Neural cell (in vitro differentiated cells): ENCODE measurements at regions not wholly inside any gene's neighbourhood (a gene's known extent, or its start where the extent isn't known, plus 50 kb on each side); places are given as distances from the start of the nearest gene placed in this dataset.
A peak's percentile ranks its signal among the peaks of the same experiment; 100 is the strongest.

Source experiments
- H2AFZ ChIP-seq: fragments of 200-600, 300-800 bp; sonication (generic), shearing (Covaris generic); 2 replicates; pipeline ENCODE4 v1.6.0; 2014; ENCODE audit warnings: low read depth, mild to moderate bottlenecking, antibody characterized with exemption, low read length, moderate library complexity
- H3F3A ChIP-seq: fragments of 200-600 bp; shearing (Covaris generic); 2 replicates; pipeline ENCODE4 v1.6.1; 2016; ENCODE audit warnings: mild to moderate bottlenecking, moderate library complexity, mixed read lengths, antibody characterized with exemption, low read length; ENCODE audit not compliant: insufficient read depth, poor library complexity, severe bottlenecking
- H3K27ac ChIP-seq: fragments of 200-600, 300-800 bp; sonication (generic), shearing (Covaris generic); 2 replicates; pipeline ENCODE4 v1.5.1; 2014; ENCODE audit warnings: mild to moderate bottlenecking, low read length, moderate library complexity
- H3K27me3 ChIP-seq: fragments of 300-800, 200-600 bp; sonication (generic), shearing (Covaris generic); 2 replicates; pipeline ENCODE4 v1.6.0; 2014; ENCODE audit warnings: mild to moderate bottlenecking, low read depth, low read length, moderate library complexity; ENCODE audit not compliant: insufficient read depth
- H3K36me3 ChIP-seq: fragments of 300-800, 200-600 bp; sonication (generic), shearing (Covaris generic); 2 replicates; pipeline ENCODE4 v1.5.1; 2014; ENCODE audit warnings: mild to moderate bottlenecking, antibody characterized with exemption, low read length, moderate library complexity; ENCODE audit not compliant: insufficient read depth
- H3K4me2 ChIP-seq: fragments of 300-800, 200-600 bp; sonication (generic), shearing (Covaris generic); 2 replicates; pipeline ENCODE4 v1.6.0; 2014; ENCODE audit warnings: mild to moderate bottlenecking, low read length
- H3K4me3 ChIP-seq: fragments of 300-800, 200-600 bp; sonication (generic), shearing (Covaris generic); 2 replicates; pipeline ENCODE4 v1.5.1; 2014; ENCODE audit warnings: mild to moderate bottlenecking, low read length, moderate library complexity
- H3K79me2 ChIP-seq: fragments of 200-600 bp; shearing (Covaris generic); replicated peaks from 2 replicates; pipeline ENCODE4 v1.6.0; 2014; ENCODE audit warnings: mild to moderate bottlenecking, low read length, moderate library complexity; ENCODE audit not compliant: insufficient read depth
- H3K9ac ChIP-seq: fragments of 300-800, 200-600 bp; sonication (generic), shearing (Covaris generic); 2 replicates; pipeline ENCODE4 v1.6.1; 2016; ENCODE audit warnings: mild to moderate bottlenecking, low read length, mixed read lengths
- H3K9me2 ChIP-seq: fragments of 200-600 bp; shearing (Covaris generic); 2 replicates; pipeline ENCODE4 v1.6.1; 2016; ENCODE audit warnings: mild to moderate bottlenecking, low read length, mixed read lengths; ENCODE audit not compliant: insufficient read depth
- H3K9me3 ChIP-seq: fragments of 200-600, 300-800 bp; sonication (generic), shearing (Covaris generic); 2 replicates; pipeline ENCODE4 v1.6.1; 2016; ENCODE audit warnings: mild to moderate bottlenecking, mixed run types, low read length, moderate library complexity, mixed read lengths
- H4K20me1 ChIP-seq: fragments of 200-600 bp; shearing (Covaris generic); 2 replicates; pipeline ENCODE4 v1.6.1; 2016; ENCODE audit warnings: mild to moderate bottlenecking, mixed run types; ENCODE audit not compliant: insufficient read depth
- EP300 ChIP-seq: fragments of 450-650 bp; conservative IDR thresholded peaks from 2 replicates; pipeline ENCODE4 v1.6.1; 2014; ENCODE audit warnings: antibody characterized with exemption, mild to moderate bottlenecking, moderate library complexity; ENCODE audit not compliant: poor library complexity, severe bottlenecking
- EZH2 ChIP-seq: fragments of 200-600, 300-800 bp; shearing (Covaris generic), sonication (generic); IDR thresholded peaks from 2 replicates; pipeline ENCODE4 v1.6.1; 2014; ENCODE audit warnings: antibody characterized with exemption, low read length, borderline replicate concordance, mild to moderate bottlenecking; ENCODE audit not compliant: insufficient read depth, poor library complexity, severe bottlenecking
- MXI1 ChIP-seq: fragments of 450-650 bp; conservative IDR thresholded peaks from 2 replicates; pipeline ENCODE4 v1.6.1; 2014; ENCODE audit warnings: antibody characterized with exemption, mild to moderate bottlenecking; ENCODE audit not compliant: poor library complexity, severe bottlenecking
- POLR2AphosphoS5 ChIP-seq: IDR thresholded peaks from 2 replicates; pipeline ENCODE4 v1.6.1; 2012
- RAD21 ChIP-seq: fragments of 450-650 bp; conservative IDR thresholded peaks from 2 replicates; pipeline ENCODE4 v1.6.1; 2014; ENCODE audit warnings: antibody characterized with exemption, mild to moderate bottlenecking, moderate library complexity
- SMC3 ChIP-seq: fragments of 450-650 bp; conservative IDR thresholded peaks from 2 replicates; pipeline ENCODE4 v1.6.1; 2014; ENCODE audit warnings: antibody characterized with exemption, mild to moderate bottlenecking, moderate library complexity; ENCODE audit not compliant: poor library complexity
- TAF1 ChIP-seq: IDR thresholded peaks from 2 replicates; pipeline ENCODE4 v1.6.1; 2012; ENCODE audit warnings: low read depth
- TF ChIP-seq, protein P1 (sequence below): fragments of 450-650 bp; IDR thresholded peaks from 2 replicates; pipeline ENCODE4 v1.5.1; 2014; ENCODE audit warnings: antibody characterized with exemption, mild to moderate bottlenecking, moderate library complexity; ENCODE audit not compliant: poor library complexity, severe bottlenecking
- TF ChIP-seq, protein P2 (sequence below): IDR thresholded peaks from 2 replicates; pipeline ENCODE4 v1.6.1; 2012; ENCODE audit warnings: borderline replicate concordance

DNA sequence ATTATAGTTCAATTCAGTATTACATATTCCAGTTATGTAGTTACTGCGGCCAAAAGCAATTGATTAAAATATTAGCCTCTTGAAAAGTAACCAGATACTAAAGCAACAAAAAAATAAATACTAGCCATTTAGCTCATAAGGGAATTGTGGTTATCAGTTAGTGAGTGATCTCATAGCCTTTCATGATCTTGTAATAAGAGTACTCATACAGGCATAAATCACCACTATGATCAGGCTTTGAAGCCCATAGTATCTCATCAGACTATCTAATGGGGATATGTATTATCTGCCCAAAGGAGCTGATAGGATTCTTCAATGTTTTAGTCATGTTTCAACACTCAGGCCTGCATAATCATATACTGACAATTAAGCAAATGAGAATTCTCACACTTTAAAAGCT is 184.1 kb upstream of the CCDC54 start:
- Histone ChIP-seq H3K9me2 (no peaks in the 10 kb centered on the region), H3K27ac (no peak overlapping the region), H3K4me2 (no peak overlapping the region), H3K4me3 (no peak overlapping the region), H3F3A (no peaks in the 10 kb centered on the region), H2AFZ (no peak overlapping the region), H3K36me3 (no peaks in the 10 kb centered on the region), H3K79me2 (no peaks in the 10 kb centered on the region), H3K9ac (no peak overlapping the region), H3K9me3 (no peaks in the 10 kb centered on the region), H3K27me3 (no peaks in the 10 kb centered on the region), H4K20me1 (no peaks in the 10 kb centered on the region)
- TF ChIP-seq, protein P1, sequence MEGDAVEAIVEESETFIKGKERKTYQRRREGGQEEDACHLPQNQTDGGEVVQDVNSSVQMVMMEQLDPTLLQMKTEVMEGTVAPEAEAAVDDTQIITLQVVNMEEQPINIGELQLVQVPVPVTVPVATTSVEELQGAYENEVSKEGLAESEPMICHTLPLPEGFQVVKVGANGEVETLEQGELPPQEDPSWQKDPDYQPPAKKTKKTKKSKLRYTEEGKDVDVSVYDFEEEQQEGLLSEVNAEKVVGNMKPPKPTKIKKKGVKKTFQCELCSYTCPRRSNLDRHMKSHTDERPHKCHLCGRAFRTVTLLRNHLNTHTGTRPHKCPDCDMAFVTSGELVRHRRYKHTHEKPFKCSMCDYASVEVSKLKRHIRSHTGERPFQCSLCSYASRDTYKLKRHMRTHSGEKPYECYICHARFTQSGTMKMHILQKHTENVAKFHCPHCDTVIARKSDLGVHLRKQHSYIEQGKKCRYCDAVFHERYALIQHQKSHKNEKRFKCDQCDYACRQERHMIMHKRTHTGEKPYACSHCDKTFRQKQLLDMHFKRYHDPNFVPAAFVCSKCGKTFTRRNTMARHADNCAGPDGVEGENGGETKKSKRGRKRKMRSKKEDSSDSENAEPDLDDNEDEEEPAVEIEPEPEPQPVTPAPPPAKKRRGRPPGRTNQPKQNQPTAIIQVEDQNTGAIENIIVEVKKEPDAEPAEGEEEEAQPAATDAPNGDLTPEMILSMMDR: no peak
- no peak for TF ChIP-seq POLR2AphosphoS5
- no peak for TF ChIP-seq SMC3
- TF ChIP-seq TAF1: no peak
- TF ChIP-seq RAD21: no peak
- no peak for TF ChIP-seq EP300
- no peak for TF ChIP-seq MXI1
- no peak for TF ChIP-seq EZH2
- TF ChIP-seq, protein P2, sequence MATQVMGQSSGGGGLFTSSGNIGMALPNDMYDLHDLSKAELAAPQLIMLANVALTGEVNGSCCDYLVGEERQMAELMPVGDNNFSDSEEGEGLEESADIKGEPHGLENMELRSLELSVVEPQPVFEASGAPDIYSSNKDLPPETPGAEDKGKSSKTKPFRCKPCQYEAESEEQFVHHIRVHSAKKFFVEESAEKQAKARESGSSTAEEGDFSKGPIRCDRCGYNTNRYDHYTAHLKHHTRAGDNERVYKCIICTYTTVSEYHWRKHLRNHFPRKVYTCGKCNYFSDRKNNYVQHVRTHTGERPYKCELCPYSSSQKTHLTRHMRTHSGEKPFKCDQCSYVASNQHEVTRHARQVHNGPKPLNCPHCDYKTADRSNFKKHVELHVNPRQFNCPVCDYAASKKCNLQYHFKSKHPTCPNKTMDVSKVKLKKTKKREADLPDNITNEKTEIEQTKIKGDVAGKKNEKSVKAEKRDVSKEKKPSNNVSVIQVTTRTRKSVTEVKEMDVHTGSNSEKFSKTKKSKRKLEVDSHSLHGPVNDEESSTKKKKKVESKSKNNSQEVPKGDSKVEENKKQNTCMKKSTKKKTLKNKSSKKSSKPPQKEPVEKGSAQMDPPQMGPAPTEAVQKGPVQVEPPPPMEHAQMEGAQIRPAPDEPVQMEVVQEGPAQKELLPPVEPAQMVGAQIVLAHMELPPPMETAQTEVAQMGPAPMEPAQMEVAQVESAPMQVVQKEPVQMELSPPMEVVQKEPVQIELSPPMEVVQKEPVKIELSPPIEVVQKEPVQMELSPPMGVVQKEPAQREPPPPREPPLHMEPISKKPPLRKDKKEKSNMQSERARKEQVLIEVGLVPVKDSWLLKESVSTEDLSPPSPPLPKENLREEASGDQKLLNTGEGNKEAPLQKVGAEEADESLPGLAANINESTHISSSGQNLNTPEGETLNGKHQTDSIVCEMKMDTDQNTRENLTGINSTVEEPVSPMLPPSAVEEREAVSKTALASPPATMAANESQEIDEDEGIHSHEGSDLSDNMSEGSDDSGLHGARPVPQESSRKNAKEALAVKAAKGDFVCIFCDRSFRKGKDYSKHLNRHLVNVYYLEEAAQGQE: no peak

DNA sequence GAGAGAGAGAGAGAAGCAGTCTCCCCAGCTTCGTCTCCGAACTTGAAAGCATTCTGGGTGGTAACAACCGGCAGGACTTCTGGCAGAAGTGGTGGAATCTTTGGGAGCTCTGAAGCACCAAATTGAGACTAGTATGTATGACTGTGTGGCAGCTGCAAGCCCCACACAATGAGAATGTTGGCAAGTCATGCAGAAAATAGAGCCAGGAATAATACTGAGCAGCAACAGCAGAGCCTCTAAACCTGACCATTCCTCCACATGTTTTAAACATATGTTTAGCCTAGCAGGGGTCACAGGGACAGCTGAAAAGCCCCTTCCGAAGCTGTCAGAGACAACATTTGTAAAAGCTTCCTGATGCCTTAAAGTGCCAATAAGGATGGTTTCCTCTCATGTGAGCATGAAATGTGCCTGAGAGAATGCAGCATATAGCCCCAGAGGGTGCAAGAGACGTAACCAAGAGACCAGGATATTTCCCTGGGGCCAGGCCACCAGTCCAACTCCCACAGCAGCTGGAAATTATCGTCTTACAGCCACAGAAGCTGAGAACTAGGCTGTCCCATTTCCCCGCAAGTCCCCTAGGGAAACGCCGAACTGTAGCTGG is 178.6 kb upstream of the CCDC54 start:
- H3F3A ChIP-seq: no peaks in the 10 kb centered on the region
- H3K4me3 ChIP-seq: no peak overlapping the region
- TF ChIP-seq RAD21: no peak
- TF ChIP-seq EP300: no peak
- peak; percentile 10 for TF ChIP-seq POLR2AphosphoS5
- TF ChIP-seq, protein P2: no peak
- no peak overlapping the region for H3K9ac ChIP-seq
- no peaks in the 10 kb centered on the region for H3K27me3 ChIP-seq
- H3K36me3 ChIP-seq: no peaks in the 10 kb centered on the region
- no peaks in the 10 kb centered on the region for H3K9me3 ChIP-seq
- H2AFZ ChIP-seq: no peak overlapping the region
- H3K9me2 ChIP-seq: no peaks in the 10 kb centered on the region
- H4K20me1 ChIP-seq: no peaks in the 10 kb centered on the region
- H3K4me2 ChIP-seq: no peak overlapping the region
- no peak overlapping the region for H3K27ac ChIP-seq
- H3K79me2 ChIP-seq: no peaks in the 10 kb centered on the region
